IPS-15b (cell line): ENCODE measurements at regions not wholly inside any gene's neighbourhood (a gene's known extent, or its start where the extent isn't known, plus 50 kb on each side); places are given as distances from the start of the nearest gene placed in this dataset.

Source experiments
- H3K27me3 ChIP-seq: one replicate; pipeline ENCODE4 v1.6.1; 2013; ENCODE audit warnings: low read length; ENCODE audit not compliant: control insufficient read depth, insufficient read depth
- H3K36me3 ChIP-seq: one replicate; pipeline ENCODE4 v1.6.1; 2013; ENCODE audit warnings: low read length; ENCODE audit not compliant: control insufficient read depth, insufficient read depth
- H3K4me1 ChIP-seq: one replicate; pipeline ENCODE4 v1.6.1; 2013; ENCODE audit warnings: mild to moderate bottlenecking, low read length; ENCODE audit not compliant: control insufficient read depth, insufficient read depth
- H3K4me3 ChIP-seq: one replicate; pipeline ENCODE4 v1.5.1; 2013; ENCODE audit warnings: low read depth, low read length
- H3K9ac ChIP-seq: one replicate; pipeline ENCODE4 v1.6.1; 2013; ENCODE audit warnings: low read depth, mild to moderate bottlenecking, low read length
- H3K9me3 ChIP-seq: one replicate; pipeline ENCODE4 v1.6.1; 2013; ENCODE audit warnings: mild to moderate bottlenecking, low read length; ENCODE audit not compliant: control insufficient read depth, insufficient read depth

- Histone ChIP-seq H3K4me3 (no peak overlapping the region), H3K9me3 (no peaks in the 10 kb centered on the region), H3K27me3 (no peaks in the 10 kb centered on the region), H3K9ac (no peak overlapping the region), H3K36me3 (no peaks in the 10 kb centered on the region), H3K4me1 (no peaks in the 10 kb centered on the region)
Observed at GRCh38 chr6:164927288-164928056, 381.9 kb downstream of the C6orf118 start.

GRCh38 chr6:164926686-164927085, 382.7 kb downstream of the C6orf118 start:
- H3K36me3 ChIP-seq: no peaks in the 10 kb centered on the region
- no peak overlapping the region for H3K4me3 ChIP-seq
- H3K9me3 ChIP-seq: no peaks in the 10 kb centered on the region
- H3K9ac ChIP-seq: no peak overlapping the region
- no peaks in the 10 kb centered on the region for H3K4me1 ChIP-seq
- H3K27me3 ChIP-seq: no peaks in the 10 kb centered on the region

- no peaks in the 10 kb centered on the region for H3K9me3 ChIP-seq
- no peaks in the 10 kb centered on the region for H3K36me3 ChIP-seq
- no peaks in the 10 kb centered on the region for H3K4me1 ChIP-seq
- no peak overlapping the region for H3K4me3 ChIP-seq
- H3K27me3 ChIP-seq: no peaks in the 10 kb centered on the region
- H3K9ac ChIP-seq: no peak overlapping the region
Observed at GRCh38 chr6:164925681-164926530, 383.5 kb downstream of the C6orf118 start.

- no peaks in the 10 kb centered on the region for H3K9me3 ChIP-seq
- no peaks in the 10 kb centered on the region for H3K27me3 ChIP-seq
- no peaks in the 10 kb centered on the region for H3K36me3 ChIP-seq
- H3K9ac ChIP-seq: no peak overlapping the region
- H3K4me3 ChIP-seq: no peak overlapping the region
- no peaks in the 10 kb centered on the region for H3K4me1 ChIP-seq
Observed at GRCh38 chr6:164924674-164925073, 384.7 kb downstream of the C6orf118 start.

- H3K27me3 ChIP-seq: no peaks in the 10 kb centered on the region
- no peaks in the 10 kb centered on the region for H3K36me3 ChIP-seq
- no peak overlapping the region for H3K4me3 ChIP-seq
- no peaks in the 10 kb centered on the region for H3K4me1 ChIP-seq
- H3K9ac ChIP-seq: no peak overlapping the region
- H3K9me3 ChIP-seq: no peaks in the 10 kb centered on the region
Observed at GRCh38 chr6:164917211-164917610, 392.2 kb downstream of the C6orf118 start.

GRCh38 chr6:164916087-164916486, 393.3 kb downstream of the C6orf118 start:
- no peak overlapping the region for H3K9ac ChIP-seq
- no peaks in the 10 kb centered on the region for H3K9me3 ChIP-seq
- H3K36me3 ChIP-seq: no peaks in the 10 kb centered on the region
- no peak overlapping the region for H3K4me3 ChIP-seq
- peaks cover 3% of the 10 kb centered on the region for H3K4me1 ChIP-seq
- no peaks in the 10 kb centered on the region for H3K27me3 ChIP-seq

GRCh38 chr6:164911873-164912580, 397.4 kb downstream of the C6orf118 start:
- H3K9me3 ChIP-seq: no peaks in the 10 kb centered on the region
- peaks cover 3% of the 10 kb centered on the region for H3K4me1 ChIP-seq
- H3K27me3 ChIP-seq: no peaks in the 10 kb centered on the region
- no peak overlapping the region for H3K4me3 ChIP-seq
- H3K9ac ChIP-seq: no peak overlapping the region
- H3K36me3 ChIP-seq: no peaks in the 10 kb centered on the region

- Histone ChIP-seq H3K27me3 (no peaks in the 10 kb centered on the region), H3K9ac (no peak overlapping the region), H3K4me1 (peaks cover 3% of the 10 kb centered on the region), H3K36me3 (no peaks in the 10 kb centered on the region), H3K9me3 (no peaks in the 10 kb centered on the region), H3K4me3 (no peak overlapping the region)
Observed at GRCh38 chr6:164911151-164911550, 398.3 kb downstream of the C6orf118 start.

- H3K4me1 ChIP-seq: peaks cover 2% of the 10 kb centered on the region
- H3K27me3 ChIP-seq: no peaks in the 10 kb centered on the region
- H3K9me3 ChIP-seq: no peaks in the 10 kb centered on the region
- H3K4me3 ChIP-seq: no peak overlapping the region
- H3K36me3 ChIP-seq: no peaks in the 10 kb centered on the region
- H3K9ac ChIP-seq: no peak overlapping the region
Observed at GRCh38 chr6:164906766-164907165, 402.6 kb downstream of the C6orf118 start.

- Histone ChIP-seq H3K4me1 (no peaks in the 10 kb centered on the region), H3K9ac (no peak overlapping the region), H3K36me3 (no peaks in the 10 kb centered on the region), H3K27me3 (no peaks in the 10 kb centered on the region), H3K9me3 (no peaks in the 10 kb centered on the region), H3K4me3 (no peak overlapping the region)
Observed at GRCh38 chr6:164905311-164905710, 404.1 kb downstream of the C6orf118 start.

- Histone ChIP-seq H3K36me3 (no peaks in the 10 kb centered on the region), H3K4me3 (no peak overlapping the region), H3K9ac (no peak overlapping the region), H3K9me3 (no peaks in the 10 kb centered on the region), H3K4me1 (no peaks in the 10 kb centered on the region), H3K27me3 (no peaks in the 10 kb centered on the region)
Observed at GRCh38 chr6:164898412-164898811, 411.0 kb downstream of the C6orf118 start.
